ENCODE measurements at regions not wholly inside any gene's neighbourhood (a gene's known extent, or its start where the extent isn't known, plus 50 kb on each side); places are given as distances from the start of the nearest gene placed in this dataset.

DNA sequence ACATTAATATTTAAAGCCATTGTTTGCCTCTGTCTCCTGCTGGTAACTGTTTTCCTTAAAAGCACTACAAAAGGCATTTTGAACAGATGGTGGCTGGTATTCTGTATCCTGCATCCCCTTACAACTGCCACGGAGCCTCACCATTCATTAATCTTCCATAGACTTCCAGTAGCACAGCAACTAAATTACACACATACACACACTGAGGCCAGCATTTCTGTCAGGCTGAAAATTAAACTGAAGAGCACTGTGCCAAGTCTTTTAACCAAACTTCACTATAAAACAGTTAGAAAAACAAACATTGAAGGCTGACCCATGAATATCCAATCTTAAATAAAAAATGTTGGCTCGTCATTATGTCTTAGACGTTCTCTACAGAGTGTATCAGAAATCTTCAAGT is 697.8 kb downstream of the DACH1 start:
- no peaks in the 10 kb centered on the region for H3K27me3 ChIP-seq (ENCODE audit: insufficient read depth, low read length)
- H3K4me1 ChIP-seq (ENCODE audit: insufficient read depth, low read length), result no peaks in the 10 kb centered on the region
- DNase-seq, result no peak
- no peaks in the 10 kb centered on the region for H3K23me2 ChIP-seq (ENCODE audit: insufficient read length, low read depth, low read length, poor library complexity, severe bottlenecking)
- H3K36me3 Mint-ChIP-seq (ENCODE audit: insufficient read depth in 1 of 3, low read depth in 3 of 3), result no peaks in the 10 kb centered on the region
- no peak for TF ChIP-seq CTCF (conservative IDR thresholded peaks at IDR 0.05)
- no peaks in the 10 kb centered on the region for H3K79me2 ChIP-seq (ENCODE audit: insufficient read depth, low read length)
- peaks cover 2% of the 10 kb centered on the region; the same call in 1 of the 2 replicates for H3K27me3 Mint-ChIP-seq (ENCODE audit: low read depth)
- no peak overlapping the region for H3K14ac ChIP-seq (ENCODE audit: insufficient read depth, low read length)
- H3K23ac ChIP-seq (ENCODE audit: insufficient read length, low read depth, low read length), result no peak overlapping the region
- H2AK5ac ChIP-seq (ENCODE audit: insufficient read length, low read length), result no peak overlapping the region
- no CpG with 5 or more reads among the region's 3 CpGs for WGBS (ENCODE audit: extremely low coverage, insufficient read length, low lambda C conversion rate)
- H4K91ac ChIP-seq (ENCODE audit: insufficient read length, low read depth, low read length), result no peak overlapping the region
- H2AFZ ChIP-seq (ENCODE audit: low read length), result no peak overlapping the region
- no peak overlapping the region for H3K9ac ChIP-seq (ENCODE audit: extremely low read depth, insufficient read length, low read length)
- no peak overlapping the region for H3K18ac ChIP-seq (ENCODE audit: insufficient read length, low read depth, low read length)
- H3K27ac Mint-ChIP-seq, result no peak overlapping the region
- H2BK120ac ChIP-seq (ENCODE audit: low read depth, low read length, poor library complexity, severe bottlenecking), result no peak overlapping the region
- H2BK12ac ChIP-seq (ENCODE audit: insufficient read length, low read depth, low read length), result no peak overlapping the region
- no peaks in the 10 kb centered on the region for H4K20me1 ChIP-seq (ENCODE audit: control insufficient read depth, insufficient read depth, insufficient read length)
- H3K56ac ChIP-seq (ENCODE audit: insufficient read length, low read depth, low read length), result no peak overlapping the region
- H2BK20ac ChIP-seq (ENCODE audit: low read depth, low read length, poor library complexity, severe bottlenecking), result no peak overlapping the region
- H3K9me3 ChIP-seq (ENCODE audit: control insufficient read depth, low read depth, low read length), result no peaks in the 10 kb centered on the region
- no peak overlapping the region for H3K4ac ChIP-seq (ENCODE audit: low read depth, low read length)
- H2BK15ac ChIP-seq (ENCODE audit: low read depth, low read length), result no peak overlapping the region
- H3T11ph ChIP-seq (ENCODE audit: low read length), result no peak overlapping the region
- H3K79me1 ChIP-seq (ENCODE audit: insufficient read depth, low read depth, low read length, poor library complexity, severe bottlenecking), result no peaks in the 10 kb centered on the region
- H3K9me3 Mint-ChIP-seq, result no peaks in the 10 kb centered on the region
- no peak overlapping the region for H3K27ac ChIP-seq (ENCODE audit: insufficient read length, low read depth, low read length)
- no peak overlapping the region for H2BK5ac ChIP-seq (ENCODE audit: insufficient read length, low read length)
- H3K4me2 ChIP-seq (ENCODE audit: insufficient read depth, insufficient read length, low read length), result no peak overlapping the region
- no peak overlapping the region for H3K4me3 Mint-ChIP-seq
- H4K8ac ChIP-seq (replicated peaks; ENCODE audit: insufficient read length, low read depth, low read length), result no peak overlapping the region
- H4K5ac ChIP-seq (ENCODE audit: insufficient read length, low read depth, low read length), result no peak overlapping the region
- no peaks in the 10 kb centered on the region for H3K4me1 Mint-ChIP-seq
